ENCODE measurements at regions not wholly inside any gene's neighbourhood (a gene's known extent, or its start where the extent isn't known, plus 50 kb on each side); places are given as distances from the start of the nearest gene placed in this dataset.

DNA sequence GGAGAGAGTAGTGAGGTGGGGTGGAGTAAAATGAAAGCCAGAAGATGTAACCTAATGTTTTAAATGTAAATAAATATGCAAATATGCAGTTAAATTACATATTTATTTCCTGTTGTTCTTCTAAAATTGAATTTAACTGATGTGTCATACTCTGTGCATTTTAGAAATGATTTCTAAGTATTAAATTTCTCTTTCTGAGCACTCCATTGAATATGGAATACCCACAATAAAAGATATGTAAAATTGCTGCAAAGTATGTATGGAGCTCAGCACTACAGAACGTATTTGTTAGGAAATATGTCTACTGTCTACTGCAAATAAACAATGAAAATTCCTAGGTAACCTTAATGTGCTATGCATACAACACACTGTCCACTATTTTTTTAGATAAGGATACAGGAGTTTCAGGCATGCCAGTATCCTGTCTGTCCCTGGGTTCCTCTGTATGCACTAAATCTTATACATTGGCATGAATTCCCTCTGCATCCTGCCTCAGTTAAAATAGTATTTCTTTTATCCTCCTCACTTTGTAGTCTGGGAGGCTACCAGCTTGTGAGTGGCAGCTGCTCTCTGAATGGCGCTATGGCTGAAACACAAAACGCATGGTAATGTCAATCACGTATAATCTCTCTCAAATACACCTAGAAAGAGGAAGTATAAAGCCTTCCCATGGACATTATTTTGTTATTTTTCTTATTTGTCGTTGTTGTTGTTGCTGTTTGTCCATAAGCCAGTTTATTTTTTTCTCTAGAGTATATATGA lies 579.5 kb downstream of the PYDC2 start:
- Mint-ChIP-seq H3K36me3 (ENCODE audit: low read depth) (no peaks in the 10 kb centered on the region), H3K4me3 (no peak overlapping the region), H3K27ac (no peak overlapping the region), H3K9me3 (peaks cover 2% of the 10 kb centered on the region), H3K27me3 (no peaks in the 10 kb centered on the region), H3K4me1 (ENCODE audit: low read depth) (no peaks in the 10 kb centered on the region)
- intact Hi-C loops (cut with DNase I, micrococcal nuclease), result no loop called here
- POLR2A ChIA-PET, result no interaction called here
- Histone ChIP-seq H3K27ac (ENCODE audit: low read depth in 1 of 2, low read length in 2 of 2) (no peak overlapping the region), H3K4me1 (ENCODE audit: insufficient read depth, low read length) (no peaks in the 10 kb centered on the region), H3K9me3 (ENCODE audit: control insufficient read depth in 1 of 2, insufficient read depth in 1 of 2, low read length in 2 of 2) (peaks cover 0 to 13% of the 10 kb centered on the region in 2 experiments), H3K27me3 (ENCODE audit: control insufficient read depth in 1 of 2, insufficient read depth in 2 of 2, low read length in 2 of 2) (no peaks in the 10 kb centered on the region), H3K4me3 (ENCODE audit: low read length) (no peak overlapping the region), H3K36me3 (ENCODE audit: insufficient read depth, low read length) (no peaks in the 10 kb centered on the region)
- DNase-seq, result no peak
- no peak for ATAC-seq (ENCODE audit: poor library complexity)
- CTCF ChIA-PET, result no interaction called here
- TF ChIP-seq CTCF (IDR thresholded peaks at IDR 0.05), result no peak

DNA sequence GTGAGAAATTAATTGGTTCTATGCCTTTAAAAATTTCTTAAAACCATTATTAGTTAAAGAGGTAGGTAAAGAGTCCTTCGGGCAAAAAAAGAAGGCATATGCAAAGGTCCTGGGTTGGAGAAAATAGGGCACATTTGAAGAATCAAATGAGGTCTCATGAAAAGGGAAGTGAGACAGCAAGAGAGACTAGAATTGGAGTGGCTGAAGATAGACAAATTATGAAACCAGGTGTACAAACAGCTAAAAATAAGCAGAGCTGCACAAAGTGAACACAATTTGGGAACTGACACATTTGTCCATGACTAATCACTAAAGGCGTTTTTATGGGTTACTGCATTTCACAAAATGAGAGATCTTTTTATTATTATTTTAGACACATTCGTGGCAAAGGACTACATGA lies 581.2 kb downstream of the PYDC2 start:
- no peak for TF ChIP-seq CTCF (IDR thresholded peaks at IDR 0.05)
- no peak for ATAC-seq (ENCODE audit: poor library complexity)
- no peak overlapping the region for H3K4me3 Mint-ChIP-seq
- no peaks in the 10 kb centered on the region for H3K36me3 Mint-ChIP-seq (ENCODE audit: low read depth)
- no peaks in the 10 kb centered on the region for H3K4me1 Mint-ChIP-seq (ENCODE audit: low read depth)
- POLR2A ChIA-PET, result no interaction called here
- intact Hi-C loops (cut with DNase I, micrococcal nuclease), result no loop called here
- CTCF ChIA-PET, result no interaction called here
- no peaks in the 10 kb centered on the region for H3K27me3 Mint-ChIP-seq
- peaks cover 0 to 13% of the 10 kb centered on the region in 2 experiments for H3K9me3 ChIP-seq (ENCODE audit: control insufficient read depth in 1 of 2, insufficient read depth in 1 of 2, low read length in 2 of 2)
- no peak for DNase-seq
- H3K36me3 ChIP-seq (ENCODE audit: insufficient read depth, low read length), result no peaks in the 10 kb centered on the region
- peaks cover 2% of the 10 kb centered on the region for H3K9me3 Mint-ChIP-seq
- H3K4me3 ChIP-seq (ENCODE audit: low read length), result no peak overlapping the region
- no peak overlapping the region for H3K27ac ChIP-seq (ENCODE audit: low read depth in 1 of 2, low read length in 2 of 2)
- no peak overlapping the region for H3K27ac Mint-ChIP-seq
- H3K4me1 ChIP-seq (ENCODE audit: insufficient read depth, low read length), result no peaks in the 10 kb centered on the region
- H3K27me3 ChIP-seq (ENCODE audit: control insufficient read depth in 1 of 2, insufficient read depth in 2 of 2, low read length in 2 of 2), result no peaks in the 10 kb centered on the region

DNA sequence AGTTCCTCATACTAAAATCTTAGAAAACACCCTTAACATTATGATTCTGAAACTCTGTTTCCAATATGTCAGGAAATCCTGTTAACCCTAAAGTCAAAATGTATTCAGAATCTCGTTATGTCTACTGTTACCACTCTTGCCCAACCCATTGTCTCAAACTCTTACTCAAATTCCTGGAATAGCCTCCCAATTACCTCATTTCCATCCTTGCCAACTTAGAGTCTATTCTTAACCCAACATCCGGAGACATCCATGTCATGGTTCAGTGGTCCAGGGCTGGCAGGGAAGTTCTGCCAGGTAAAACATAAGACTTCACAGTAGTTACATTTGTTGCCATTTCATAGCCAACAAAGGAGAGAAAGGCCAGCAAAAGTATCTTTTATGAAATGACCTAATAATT lies 593.9 kb downstream of the PYDC2 start:
- TF ChIP-seq CTCF (IDR thresholded peaks at IDR 0.05), result no peak
- Histone ChIP-seq H3K9me3 (ENCODE audit: control insufficient read depth in 1 of 2, insufficient read depth in 1 of 2, low read length in 2 of 2) (no peaks in the 10 kb centered on the region), H3K4me3 (ENCODE audit: low read length) (no peak overlapping the region), H3K36me3 (ENCODE audit: insufficient read depth, low read length) (no peaks in the 10 kb centered on the region), H3K27me3 (ENCODE audit: control insufficient read depth in 1 of 2, insufficient read depth in 2 of 2, low read length in 2 of 2) (no peaks in the 10 kb centered on the region), H3K4me1 (ENCODE audit: insufficient read depth, low read length) (no peaks in the 10 kb centered on the region), H3K27ac (ENCODE audit: low read depth in 1 of 2, low read length in 2 of 2) (no peak overlapping the region)
- ATAC-seq (ENCODE audit: poor library complexity), result no peak
- H3K9me3 Mint-ChIP-seq, result no peaks in the 10 kb centered on the region
- no peak overlapping the region for H3K4me3 Mint-ChIP-seq
- ChIA-PET CTCF (no interaction called here), POLR2A (no interaction called here)
- intact Hi-C loops (cut with DNase I, micrococcal nuclease), result no loop called here
- H3K27ac Mint-ChIP-seq, result no peak overlapping the region
- no peaks in the 10 kb centered on the region for H3K36me3 Mint-ChIP-seq (ENCODE audit: low read depth)
- no peaks in the 10 kb centered on the region for H3K4me1 Mint-ChIP-seq (ENCODE audit: low read depth)
- no peak for DNase-seq
- no peaks in the 10 kb centered on the region for H3K27me3 Mint-ChIP-seq
